Prostate gland (tissue), 2 donors: ENCODE measurements at regions not wholly inside any gene's neighbourhood (a gene's known extent, or its start where the extent isn't known, plus 50 kb on each side); places are given as distances from the start of the nearest gene placed in this dataset.
"Not testable (repeated sequence)": the region's sequence is repeated elsewhere in the genome, so short reads cannot be mapped to it uniquely, and the experiment has no call there.

Experiments used
- CTCF ChIP-seq, 4 experiments: fragments of 200-600 bp in 2 of 4; fragments of 450-650 bp in 2 of 4; sonication (generic) in 2 of 4; IDR thresholded peaks; 1 replicate in 3 of 4; 2 replicates in 1 of 4; pipeline ENCODE4 v1.5.1; 2016 to 2019; ENCODE audit warnings: antibody characterized with exemption in 4 of 4, mild to moderate bottlenecking in 2 of 4, moderate library complexity in 2 of 4
- POLR2A ChIP-seq: fragments of 450-650 bp; IDR thresholded peaks from one replicate; pipeline ENCODE4 v1.6.1; 2016; ENCODE audit warnings: antibody characterized with exemption, mild to moderate bottlenecking
- POLR2AphosphoS5 ChIP-seq: sonication (generic); formaldehyde crosslinking; IDR thresholded peaks from one replicate; pipeline ENCODE4 v1.6.1; 2017; ENCODE audit warnings: antibody characterized with exemption

- TF ChIP-seq CTCF (IDR thresholded peaks at IDR 0.05); POLR2A; POLR2AphosphoS5: not testable (repeated sequence)
Observed at GRCh38 chr3:105296182-105296822, 70.4 kb upstream of the ALCAM start.
